ENCODE measurements at regions not wholly inside any gene's neighbourhood (a gene's known extent, or its start where the extent isn't known, plus 50 kb on each side); places are given as distances from the start of the nearest gene placed in this dataset.

- TF ChIP-seq CTCF (IDR thresholded peaks at IDR 0.05) (no peak), EZH2 (IDR thresholded peaks at IDR 0.05; ENCODE audit: borderline replicate concordance, insufficient read depth, low read depth, low read length, poor library complexity, severe bottlenecking) (no peak)
Measured at GRCh38 chr15:25185156-25185710, 230.4 kb downstream of the SNRPN start.
